ENCODE measurements at regions not wholly inside any gene's neighbourhood (a gene's known extent, or its start where the extent isn't known, plus 50 kb on each side); places are given as distances from the start of the nearest gene placed in this dataset.

- TF ChIP-seq CTCF (conservative IDR thresholded peaks at IDR 0.05; ENCODE audit: low read depth, low read length) (no peak), RAD21 (IDR thresholded peaks at IDR 0.05; ENCODE audit: low read length) (no peak), MAZ (IDR thresholded peaks at IDR 0.05; ENCODE audit: borderline replicate concordance, low read depth, low read length) (no peak), USF2 (IDR thresholded peaks at IDR 0.05; ENCODE audit: low read depth, low read length) (no peak), CEBPB (IDR thresholded peaks at IDR 0.05; ENCODE audit: low read depth, low read length) (no peak), POLR2A (IDR thresholded peaks at IDR 0.05; ENCODE audit: low read depth, low read length) (no peak), ELK1 (IDR thresholded peaks at IDR 0.05; ENCODE audit: borderline replicate concordance, low read depth, low read length) (no peak), CHD1 (IDR thresholded peaks at IDR 0.05; ENCODE audit: low read depth, low read length) (no peak), SMC3 (IDR thresholded peaks at IDR 0.05; ENCODE audit: low read depth, low read length) (no peak), RCOR1 (IDR thresholded peaks at IDR 0.05; ENCODE audit: insufficient replicate concordance, low read length) (no peak), MAFK (IDR thresholded peaks at IDR 0.05; ENCODE audit: low read depth, low read length) (no peak), FOS (IDR thresholded peaks at IDR 0.05; ENCODE audit: low read depth, low read length) (no peak), RFX5 (IDR thresholded peaks at IDR 0.05; ENCODE audit: low read depth, low read length) (no peak), NFE2L2 (IDR thresholded peaks at IDR 0.05; ENCODE audit: low read depth, low read length) (no peak)
Observed at GRCh38 chr19:30317403-30317802, 54.8 kb upstream of the ZNF536 start.

Measured in IMR-90 (cell line).